ENCODE measurements at regions not wholly inside any gene's neighbourhood (a gene's known extent, or its start where the extent isn't known, plus 50 kb on each side); places are given as distances from the start of the nearest gene placed in this dataset.
A peak's percentile ranks its signal among the peaks of the same experiment; 100 is the strongest.

DNA sequence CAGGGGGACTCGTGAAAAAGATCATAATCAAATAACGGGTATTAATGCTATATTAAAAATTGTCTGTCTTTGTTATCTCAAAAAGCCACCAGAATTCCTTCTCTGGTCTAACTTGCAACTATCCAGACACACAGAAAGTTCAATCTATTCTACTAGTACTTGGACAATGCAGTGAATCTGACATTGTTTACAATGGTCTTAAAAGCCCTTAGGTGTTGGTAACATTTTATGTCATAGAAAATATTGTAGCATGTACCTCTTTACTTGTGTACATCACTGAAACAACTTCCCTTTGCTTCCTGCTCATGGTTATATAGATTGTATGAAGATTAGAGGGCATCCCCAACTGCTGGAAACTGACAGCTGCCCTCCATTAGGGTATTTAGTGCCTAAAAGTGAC, 71.1 kb upstream of the PPP3CA start:
- no peak for DNase-seq (ENCODE audit: low read depth, low spot score)

DNA sequence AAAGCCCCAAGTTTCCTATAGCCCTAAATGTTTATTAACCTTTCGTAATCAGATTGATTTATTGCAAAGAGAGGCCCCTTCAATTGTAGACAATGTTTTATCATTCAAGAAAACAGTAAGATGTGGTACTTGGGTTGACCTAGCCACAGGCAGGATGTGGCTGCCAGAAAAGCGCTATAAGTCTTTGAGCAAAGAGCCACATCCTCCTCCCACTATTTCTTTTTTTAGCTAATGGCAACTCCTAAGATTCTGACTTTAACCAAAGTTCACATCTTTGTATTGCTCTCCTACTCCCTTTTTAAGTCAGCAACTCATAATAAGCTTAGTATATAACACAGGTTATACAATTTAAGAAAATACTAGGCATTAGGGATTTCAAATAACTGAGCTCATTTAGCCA, 70.7 kb upstream of the PPP3CA start:
- DNase-seq (ENCODE audit: low read depth, low spot score), result no peak

DNA sequence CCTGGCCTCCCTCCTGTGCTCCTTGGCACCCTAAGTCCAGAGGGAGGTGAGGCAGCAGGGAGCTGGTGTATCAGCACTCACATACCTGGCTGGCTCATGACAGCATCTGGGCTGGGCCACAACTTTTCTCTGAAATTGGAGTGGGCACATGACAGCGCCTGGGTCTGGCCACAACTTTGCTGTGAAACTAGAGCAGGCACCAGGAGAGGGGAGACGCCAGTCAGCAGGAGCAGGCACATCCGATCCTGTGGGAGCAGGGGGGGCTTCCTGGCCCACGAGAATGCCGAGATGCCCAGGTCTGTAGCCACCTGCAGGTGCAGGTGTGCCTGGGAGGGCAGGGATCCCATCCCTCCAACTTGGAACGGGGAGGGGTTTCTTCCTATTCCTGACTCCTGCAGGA, 69.7 kb upstream of the PPP3CA start:
- no peak for DNase-seq (ENCODE audit: low read depth, low spot score)

DNA sequence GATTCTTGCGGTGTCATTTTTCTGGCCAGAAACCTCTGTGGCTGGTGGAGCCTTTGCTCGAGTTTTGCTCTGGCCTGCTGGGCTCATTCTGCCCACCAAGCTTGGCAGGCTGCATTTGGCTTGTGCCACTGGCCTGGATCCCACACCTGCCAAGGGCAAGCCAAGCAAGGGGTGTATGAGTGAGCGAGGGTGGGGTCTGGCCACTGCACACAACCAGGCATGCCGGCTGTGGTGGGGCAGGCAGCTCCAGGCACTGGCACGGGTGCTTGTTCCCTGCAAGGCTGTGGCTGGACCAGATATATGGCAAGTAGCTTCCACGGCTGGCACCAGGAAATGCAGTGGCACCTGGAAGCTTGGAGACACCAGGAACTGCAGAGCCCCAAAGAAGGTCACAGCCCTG, 68.6 kb upstream of the PPP3CA start:
- no peak for DNase-seq (ENCODE audit: low read depth, low spot score)

DNA sequence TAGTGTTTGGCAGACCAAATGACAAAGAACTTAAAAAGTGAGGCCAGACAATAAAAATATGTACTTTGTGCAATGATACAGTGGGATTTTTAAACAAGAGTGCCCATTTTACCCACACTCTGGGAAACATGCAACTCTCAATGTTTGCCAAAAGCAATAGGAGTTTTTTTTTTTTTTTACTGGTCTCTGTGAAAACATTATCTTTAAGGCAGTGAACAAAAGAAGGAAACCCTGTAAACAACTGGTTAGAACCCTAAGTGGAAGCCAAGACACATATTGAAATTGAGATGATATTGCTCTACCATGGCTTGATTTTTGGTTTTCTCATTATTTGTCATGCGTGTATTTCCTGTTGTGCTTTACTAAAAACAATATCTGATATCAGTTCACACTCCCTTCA, 67.2 kb upstream of the PPP3CA start:
- DNase-seq (ENCODE audit: low read depth, low spot score), result no peak

DNA sequence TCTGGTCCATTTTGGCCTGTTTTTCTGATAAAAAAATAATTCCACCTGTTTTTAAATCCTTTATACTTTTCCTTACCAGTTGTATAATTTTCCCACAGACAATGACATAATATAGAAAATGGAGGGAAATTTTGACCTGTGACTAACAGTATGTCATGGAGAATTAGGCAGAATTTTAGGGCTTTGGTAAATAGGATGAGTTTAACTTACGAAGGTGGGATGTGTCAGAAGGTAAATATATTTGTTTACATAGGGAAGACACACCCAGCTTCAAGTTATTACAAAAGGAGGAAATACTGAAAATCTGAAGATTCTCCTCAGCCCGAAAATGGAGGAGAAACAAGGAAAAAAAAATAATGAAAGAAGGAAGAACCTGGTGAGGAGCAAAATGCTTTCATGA, 64.6 kb upstream of the PPP3CA start:
- DNase-seq (ENCODE audit: low read depth, low spot score), result no peak

DNA sequence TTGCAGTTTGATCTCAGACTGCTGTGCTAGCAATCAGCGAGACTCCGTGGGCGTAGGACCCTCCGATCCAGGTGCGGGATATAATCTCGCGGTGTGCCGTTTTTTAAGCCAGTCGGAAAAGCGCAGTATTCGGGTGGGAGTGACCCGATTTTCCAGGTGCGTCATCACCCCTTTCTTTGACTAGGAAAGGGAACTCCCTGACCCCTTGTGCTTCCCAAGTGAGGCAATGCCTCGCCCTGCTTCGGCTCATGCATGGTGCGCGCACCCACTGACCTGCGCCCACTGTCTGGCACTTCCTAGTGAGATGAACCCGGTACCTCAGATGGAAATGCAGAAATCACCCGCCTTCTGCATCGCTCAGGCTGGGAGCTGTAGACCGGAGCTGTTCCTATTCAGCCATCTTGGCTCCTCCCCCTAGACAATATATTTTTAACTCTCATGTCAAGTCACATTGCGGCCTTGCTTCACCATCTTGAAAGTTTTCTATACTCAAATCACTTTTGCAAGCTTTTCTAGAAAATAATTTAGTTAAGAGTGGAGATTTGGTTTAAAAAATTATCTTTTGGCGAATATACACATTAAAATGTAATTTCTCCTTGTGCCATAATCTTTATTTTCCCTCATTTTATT, 64.1 kb upstream of the PPP3CA start:
- DNase-seq (ENCODE audit: low read depth, low spot score), result peak; percentile 55

DNA sequence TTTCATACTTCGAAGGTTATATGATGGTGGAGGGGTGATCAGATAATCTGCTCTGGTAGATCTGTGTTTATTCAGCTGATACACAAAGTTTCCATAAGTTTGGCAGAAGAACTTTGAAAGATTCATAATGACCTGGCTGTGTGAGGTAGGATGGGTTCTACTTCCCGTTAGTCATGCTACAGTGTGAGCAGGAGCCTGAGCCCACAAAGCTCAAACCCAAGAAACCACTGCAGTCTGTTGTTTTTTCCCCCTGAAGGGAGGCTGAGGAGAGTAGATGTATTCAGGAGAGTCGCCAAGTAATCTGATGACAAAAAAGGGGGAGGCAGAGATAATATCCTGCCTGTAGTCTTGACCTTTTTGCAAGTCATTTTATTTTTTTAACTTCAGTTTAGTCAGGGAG, 52.8 kb upstream of the PPP3CA start:
- no peak for DNase-seq (ENCODE audit: low read depth, low spot score)

DNA sequence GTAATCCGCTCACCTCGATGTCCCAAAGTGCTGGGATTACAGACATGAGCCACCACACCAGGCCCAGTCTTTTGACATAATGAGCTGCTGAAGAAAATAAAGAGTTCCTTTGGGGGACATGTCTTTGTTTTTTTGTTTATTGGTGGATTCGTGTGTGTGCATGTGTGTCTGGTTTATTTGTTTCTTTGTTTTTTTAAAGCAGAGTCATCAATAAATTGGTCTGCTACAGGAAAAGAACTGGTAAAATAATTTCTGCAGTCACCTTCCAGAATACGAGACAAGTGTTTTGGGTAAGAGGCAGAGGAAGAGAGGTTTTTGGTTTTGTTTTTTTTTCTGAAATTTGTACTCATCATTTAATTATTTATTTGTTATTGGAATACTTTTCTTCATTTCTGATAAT, 51.5 kb upstream of the PPP3CA start:
- no peak for DNase-seq (ENCODE audit: low read depth, low spot score)
